ENCODE measurements at regions not wholly inside any gene's neighbourhood (a gene's known extent, or its start where the extent isn't known, plus 50 kb on each side); places are given as distances from the start of the nearest gene placed in this dataset.

GRCh38 chr5:56317923-56318561, 84.9 kb upstream of the ANKRD55 start (continued):
- TF ChIP-seq ZNF318 (CRISPR knock-in tag; IDR thresholded peaks at IDR 0.05), result no peak
- no peak for TF ChIP-seq KDM5A (IDR thresholded peaks at IDR 0.05; ENCODE audit: borderline replicate concordance, low read length)

GRCh38 chr5:56316299-56316994, 83.3 kb upstream of the ANKRD55 start:
- ChIA-PET CTCF (ENCODE audit: low intra/inter-chr PET ratio, low total read pairs) (no interaction called here), POLR2A (interaction anchor here (1.2 kb wide), 1 partner anchor 13 kb away, joined by 3 read pairs; no protein-coding TSS in a partner anchor)
- H4K20me1 ChIP-seq (ENCODE audit: insufficient read depth, low read length), result no peaks in the 10 kb centered on the region
- FAIRE-seq (no peak), DNase-seq (ENCODE audit: low spot score) (no peak), ATAC-seq (no peak)
- H3K9ac ChIP-seq (ENCODE audit: insufficient read depth, low read depth, low read length), result no peak overlapping the region
- peaks cover 27% of the 10 kb centered on the region for H3K4me1 ChIP-seq (ENCODE audit: insufficient read depth, low read length)
- in situ Hi-C loops (cut with HindIII; ENCODE audit: extremely low pct_ligation_motif_present, low pct_unique_long_range_greater_than_20kb) (no loop called here), intact Hi-C loops (cut with micrococcal nuclease; ENCODE audit: unreplicated experiment) (no loop called here)
- no peaks in the 10 kb centered on the region for H3K9me3 ChIP-seq (ENCODE audit: low read length)
- no peak overlapping the region for H3K4me3 ChIP-seq (replicated peaks in 1 of 3; ENCODE audit: insufficient read depth in 1 of 3, low read depth in 2 of 3, low read length in 3 of 3)
- H3K27me3 ChIP-seq (ENCODE audit: control insufficient read depth in 1 of 2, insufficient read depth in 2 of 2, low read length in 2 of 2), result no peaks in the 10 kb centered on the region
- no peaks in the 10 kb centered on the region for H3K79me2 ChIP-seq (ENCODE audit: insufficient read depth, low read length)
- no peak overlapping the region for H2AFZ ChIP-seq (ENCODE audit: low read length)
- no peaks in the 10 kb centered on the region for H3K36me3 ChIP-seq (replicated peaks in 1 of 2; ENCODE audit: control insufficient read depth in 1 of 2, insufficient read depth in 2 of 2, low read length in 2 of 2)
- H3K4me2 ChIP-seq (ENCODE audit: low read depth, low read length), result no peak overlapping the region
- WGBS (ENCODE audit: low lambda C conversion rate), result 96% methylated on average over 4 of the region's 4 CpGs
- no peak overlapping the region for H3K27ac ChIP-seq (ENCODE audit: extremely low read length, insufficient read depth, low read length)
- no TSS peak for BruUV-seq (replicated peaks)
- TF ChIP-seq ZNF142 (CRISPR knock-in tag; IDR thresholded peaks at IDR 0.05), result no peak
- TF ChIP-seq MIXL1 (CRISPR knock-in tag; IDR thresholded peaks at IDR 0.05), result no peak
- TF ChIP-seq SMYD3 (CRISPR knock-in tag; IDR thresholded peaks at IDR 0.05), result no peak
- no peak for TF ChIP-seq RARG (CRISPR knock-in tag; IDR thresholded peaks at IDR 0.05; ENCODE audit: low read depth)
- TF ChIP-seq MZF1 (CRISPR knock-in tag; IDR thresholded peaks at IDR 0.05; ENCODE audit: borderline replicate concordance), result no peak
- no peak for TF ChIP-seq ZFP62 (CRISPR knock-in tag; IDR thresholded peaks at IDR 0.05)

All from HepG2 (cell line).